ENCODE measurements at regions not wholly inside any gene's neighbourhood (a gene's known extent, or its start where the extent isn't known, plus 50 kb on each side); places are given as distances from the start of the nearest gene placed in this dataset.

- Histone ChIP-seq H3K27me3 (no peaks in the 10 kb centered on the region), H3K4me3 (no peak overlapping the region), H3K4me1 (no peaks in the 10 kb centered on the region), H3K27ac (no peak overlapping the region), H3K9me3 (no peaks in the 10 kb centered on the region), H3K36me3 (no peaks in the 10 kb centered on the region)
- DNase-seq, result no peak
- TF ChIP-seq POLR2A (IDR thresholded peaks at IDR 0.05), result no peak
- TF ChIP-seq CTCF (IDR thresholded peaks at IDR 0.05), result no peak
- intact Hi-C loops (cut with DNase I; ENCODE audit: low total_unique reads), result no loop called here
Observed at GRCh38 chr12:131551675-131552491, 159.0 kb upstream of the SFSWAP start.

- Histone ChIP-seq H3K4me1 (no peaks in the 10 kb centered on the region), H3K27me3 (no peaks in the 10 kb centered on the region), H3K36me3 (no peaks in the 10 kb centered on the region), H3K9me3 (no peaks in the 10 kb centered on the region), H3K27ac (no peak overlapping the region), H3K4me3 (no peak overlapping the region)
- intact Hi-C loops (cut with DNase I; ENCODE audit: low total_unique reads), result no loop called here
- DNase-seq, result no peak
- TF ChIP-seq CTCF (IDR thresholded peaks at IDR 0.05) (no peak), POLR2A (IDR thresholded peaks at IDR 0.05) (no peak)
Observed at GRCh38 chr12:131552492-131552863, 158.4 kb upstream of the SFSWAP start.

- no peak overlapping the region for H3K27ac ChIP-seq
- intact Hi-C loops (cut with DNase I; ENCODE audit: low total_unique reads), result no loop called here
- TF ChIP-seq CTCF (IDR thresholded peaks at IDR 0.05), result no peak
- TF ChIP-seq POLR2A (IDR thresholded peaks at IDR 0.05), result no peak
- no peaks in the 10 kb centered on the region for H3K4me1 ChIP-seq
- no peak for DNase-seq
- no peaks in the 10 kb centered on the region for H3K36me3 ChIP-seq
- no peaks in the 10 kb centered on the region for H3K9me3 ChIP-seq
- no peaks in the 10 kb centered on the region for H3K27me3 ChIP-seq
- no peak overlapping the region for H3K4me3 ChIP-seq
Observed at GRCh38 chr12:131553096-131553777, 157.7 kb upstream of the SFSWAP start.

- H3K4me1 ChIP-seq, result no peaks in the 10 kb centered on the region
- no peak overlapping the region for H3K27ac ChIP-seq
- no peaks in the 10 kb centered on the region for H3K9me3 ChIP-seq
- no peaks in the 10 kb centered on the region for H3K36me3 ChIP-seq
- H3K4me3 ChIP-seq, result no peak overlapping the region
- H3K27me3 ChIP-seq, result no peaks in the 10 kb centered on the region
- no peak for DNase-seq
- intact Hi-C loops (cut with DNase I; ENCODE audit: low total_unique reads), result no loop called here
- TF ChIP-seq POLR2A (IDR thresholded peaks at IDR 0.05), result no peak
- TF ChIP-seq CTCF (IDR thresholded peaks at IDR 0.05), result no peak
Observed at GRCh38 chr12:131555197-131555846, 155.6 kb upstream of the SFSWAP start.

GRCh38 chr12:131555866-131556265, 155.0 kb upstream of the SFSWAP start:
- no peaks in the 10 kb centered on the region for H3K4me1 ChIP-seq
- H3K27me3 ChIP-seq, result no peaks in the 10 kb centered on the region
- H3K27ac ChIP-seq, result no peak overlapping the region
- H3K4me3 ChIP-seq, result no peak overlapping the region
- DNase-seq, result no peak
- no peak for TF ChIP-seq CTCF (IDR thresholded peaks at IDR 0.05)
- no peak for TF ChIP-seq POLR2A (IDR thresholded peaks at IDR 0.05)
- H3K36me3 ChIP-seq, result no peaks in the 10 kb centered on the region
- intact Hi-C loops (cut with DNase I; ENCODE audit: low total_unique reads), result no loop called here
- H3K9me3 ChIP-seq, result no peaks in the 10 kb centered on the region

All from uterus (tissue), 3 donors.